ENCODE measurements at regions not wholly inside any gene's neighbourhood (a gene's known extent, or its start where the extent isn't known, plus 50 kb on each side); places are given as distances from the start of the nearest gene placed in this dataset.
"Not testable (repeated sequence)": the region's sequence is repeated elsewhere in the genome, so short reads cannot be mapped to it uniquely, and the experiment has no call there.

DNA sequence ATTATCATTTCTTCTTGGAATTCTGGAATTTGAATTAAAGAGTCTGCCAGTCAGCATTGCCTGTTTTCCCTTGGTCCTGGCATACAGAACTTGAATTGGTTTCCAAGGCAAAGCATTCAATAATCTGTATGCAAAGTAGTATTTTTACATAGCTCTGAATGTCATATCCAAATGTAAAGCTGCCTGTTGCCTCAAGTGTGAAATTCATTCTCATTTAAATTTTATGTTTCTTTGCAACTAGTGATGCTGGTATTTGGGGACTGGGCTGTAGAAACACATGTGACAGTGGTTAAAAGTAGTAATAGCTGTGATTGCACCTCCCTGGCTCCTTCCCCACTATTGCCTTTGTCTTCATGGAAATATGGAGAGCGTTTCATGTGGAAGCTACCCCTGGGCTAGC, 743.9 kb upstream of the GOLIM4 start:
- no peak for DNase-seq

GRCh38 chr3:168834558-168834957, 738.8 kb upstream of the GOLIM4 start:
- no peak for DNase-seq

DNA sequence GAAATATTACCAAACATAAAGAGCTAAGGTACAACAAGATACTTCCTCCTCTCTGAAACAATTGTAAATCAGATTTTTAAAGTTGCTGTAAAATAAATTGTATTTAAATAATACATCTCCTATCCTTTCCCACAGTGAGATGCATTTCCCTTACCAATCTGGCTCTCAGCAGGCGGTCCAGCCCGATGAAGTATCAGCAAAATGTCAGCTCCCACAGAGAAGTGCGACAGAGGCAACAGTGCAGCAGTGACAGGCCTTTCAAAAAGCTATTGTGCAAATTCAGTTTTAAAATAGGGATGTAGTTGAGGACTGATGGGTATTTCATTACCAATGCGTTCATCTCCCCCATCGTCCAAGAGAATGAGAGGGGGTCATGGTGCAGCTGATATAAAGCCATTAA, 733.2 kb upstream of the GOLIM4 start:
- no peak for DNase-seq

GRCh38 chr3:168828536-168828935, 732.8 kb upstream of the GOLIM4 start:
- no peak for DNase-seq

GRCh38 chr3:168828014-168828413, 732.3 kb upstream of the GOLIM4 start:
- no peak for DNase-seq

DNA sequence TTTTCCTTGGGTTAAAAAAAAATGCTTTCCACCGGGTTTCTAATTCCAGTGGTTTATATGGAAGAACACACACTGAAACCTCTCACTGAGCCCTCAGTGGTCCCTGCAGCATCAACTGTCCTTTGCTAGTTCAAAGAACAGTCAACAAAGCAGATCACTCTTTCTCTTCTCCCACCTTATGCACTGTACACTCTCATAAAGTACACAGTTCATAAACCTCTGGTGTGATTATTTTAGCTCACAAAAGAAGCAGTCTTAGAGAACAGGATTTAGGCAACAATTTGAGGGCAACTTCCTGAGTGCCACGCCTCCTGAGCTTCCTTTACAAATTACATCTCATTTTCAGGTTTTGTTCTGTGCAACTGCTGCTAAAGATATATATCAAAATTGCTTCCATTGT, 728.4 kb upstream of the GOLIM4 start:
- no peak for DNase-seq

DNA sequence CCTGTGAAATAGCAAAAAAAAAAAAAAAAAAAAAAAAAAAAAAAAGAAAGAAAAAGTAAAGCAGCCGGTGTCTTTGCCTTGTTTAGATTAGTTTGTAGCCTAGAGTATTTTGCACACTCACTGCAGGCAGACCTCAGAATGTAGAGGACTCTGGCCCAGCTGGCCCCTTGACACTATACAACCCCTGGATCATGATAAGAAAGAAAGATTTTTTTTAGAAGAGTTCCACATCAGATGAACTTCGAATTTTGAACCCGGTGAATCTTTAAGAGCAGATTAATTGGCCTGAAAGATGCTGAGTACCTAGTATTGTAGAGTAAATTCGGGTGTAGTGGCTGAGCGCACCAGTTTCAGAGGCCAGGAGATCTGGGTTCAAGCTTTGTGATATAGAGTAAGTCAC, 727.7 kb upstream of the GOLIM4 start:
- no peak for DNase-seq

GRCh38 chr3:168820810-168821415, 725.2 kb upstream of the GOLIM4 start:
- no peak for DNase-seq

DNA sequence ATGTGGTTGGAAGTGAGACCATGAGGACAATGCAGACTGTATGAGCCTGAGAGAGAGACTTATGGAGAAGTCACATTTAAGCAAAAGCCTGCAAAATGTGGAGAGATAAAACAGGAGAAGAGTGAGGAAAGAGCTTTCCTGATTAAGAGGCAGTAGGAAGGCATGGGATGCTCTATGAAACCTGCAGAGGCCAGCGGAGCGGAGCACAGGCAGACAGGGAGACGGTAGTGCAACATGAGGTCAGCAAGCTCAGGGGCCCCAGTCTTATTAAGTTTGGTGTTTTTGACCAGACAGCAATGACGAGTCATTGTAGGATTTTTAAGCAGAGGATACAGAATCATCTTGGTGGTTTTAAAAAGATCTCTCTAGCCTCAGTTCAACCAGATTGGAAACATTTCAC, 721.5 kb upstream of the GOLIM4 start:
- DNase-seq: no peak

GRCh38 chr3:168815946-168816345, 720.2 kb upstream of the GOLIM4 start:
- DNase-seq: no peak

- no peak for DNase-seq
These were observed 717.6 kb upstream of the GOLIM4 start for GRCh38 chr3:168813225-168813802.

DNA sequence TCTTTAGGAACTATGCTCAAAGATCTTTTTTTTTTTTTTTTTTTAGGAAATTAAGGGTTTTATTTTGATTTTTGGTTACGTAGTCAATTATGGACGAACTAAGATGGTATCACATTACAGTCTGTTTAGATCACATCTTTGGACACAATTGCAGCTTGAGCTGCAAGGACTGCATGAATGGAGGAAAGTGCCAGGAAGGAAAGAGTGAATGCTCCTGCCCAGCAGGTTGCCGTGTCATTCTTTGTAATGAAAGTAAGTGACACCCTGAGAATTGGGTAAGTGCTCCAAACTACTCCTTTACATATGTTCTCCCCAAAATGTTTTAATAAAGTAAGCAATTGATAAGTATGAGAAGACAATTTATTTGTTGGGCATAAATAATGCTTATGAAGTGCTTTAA, 716.5 kb upstream of the GOLIM4 start:
- DNase-seq: no peak

GRCh38 chr3:168808596-168808995, 712.9 kb upstream of the GOLIM4 start:
- DNase-seq: no peak

- no peak for DNase-seq
These were observed 711.7 kb upstream of the GOLIM4 start for GRCh38 chr3:168807448-168807847.

- no peak for DNase-seq
These were observed 711.1 kb upstream of the GOLIM4 start for GRCh38 chr3:168806871-168807270.

DNA sequence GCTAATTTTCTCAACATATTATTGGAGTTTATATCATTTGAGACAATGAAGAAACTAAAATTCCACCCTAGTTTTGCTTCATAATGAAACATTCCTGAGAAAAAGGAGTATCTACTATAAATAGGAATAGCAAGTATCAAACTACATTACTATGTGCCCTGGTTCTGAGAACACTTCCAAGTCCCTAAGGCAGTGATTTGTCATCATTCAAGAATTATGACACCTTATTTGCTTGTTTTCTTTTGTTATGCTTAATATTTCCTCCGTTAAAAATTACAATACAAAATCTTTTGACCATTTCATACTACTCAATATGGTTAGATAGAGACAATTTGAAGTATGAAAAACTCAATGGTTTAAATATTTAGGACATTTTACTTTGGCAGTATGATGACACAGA, 707.8 kb upstream of the GOLIM4 start:
- DNase-seq: peak; percentile 25

- no peak for DNase-seq
These were observed 707.0 kb upstream of the GOLIM4 start for GRCh38 chr3:168802766-168803165.

- peak; percentile 89 for DNase-seq
These were observed 706.1 kb upstream of the GOLIM4 start for GRCh38 chr3:168801794-168802193.

DNA sequence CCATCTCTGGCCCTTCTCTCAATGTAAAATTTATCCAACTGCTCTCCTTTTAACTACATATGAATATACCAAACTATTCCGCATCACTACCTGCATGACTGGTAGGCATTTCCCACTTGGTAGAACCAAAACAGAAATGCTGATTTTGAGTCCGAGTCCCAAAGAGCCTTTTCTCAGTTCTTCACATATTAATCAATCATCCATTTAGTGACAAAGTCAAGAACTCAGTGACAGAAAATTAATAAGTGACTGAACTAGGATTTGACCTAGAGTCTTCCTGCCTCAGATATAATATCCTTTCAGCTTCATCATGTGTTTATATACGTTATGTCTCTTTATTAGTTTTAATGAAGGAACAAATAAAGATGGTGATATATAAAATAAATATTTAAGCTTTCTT, 700.6 kb upstream of the GOLIM4 start:
- DNase-seq: no peak

GRCh38 chr3:168794427-168794826, 698.7 kb upstream of the GOLIM4 start:
- no peak for DNase-seq

DNA sequence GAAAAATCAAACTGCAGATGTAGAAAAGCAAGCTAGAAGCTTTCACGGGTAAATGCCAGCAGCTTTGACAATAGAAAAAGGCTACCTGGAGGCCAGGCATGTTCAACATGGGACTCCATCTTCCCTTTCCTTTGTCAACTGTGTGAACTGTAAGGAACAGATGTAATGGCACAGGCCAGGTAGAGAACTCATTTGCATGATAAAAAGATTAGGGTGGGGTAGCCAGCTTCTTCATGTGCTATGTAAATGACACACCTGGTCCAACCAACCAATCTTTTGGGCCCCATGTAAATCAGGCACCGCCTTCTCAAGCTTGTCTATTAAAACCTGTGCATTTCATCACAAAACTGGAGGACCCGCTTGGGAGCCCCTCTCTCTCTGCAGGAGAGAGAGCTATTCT, 686.5 kb upstream of the GOLIM4 start:
- no peak for DNase-seq

GRCh38 chr3:168779970-168780645, 684.4 kb upstream of the GOLIM4 start:
- DNase-seq: not testable (repeated sequence)

DNA sequence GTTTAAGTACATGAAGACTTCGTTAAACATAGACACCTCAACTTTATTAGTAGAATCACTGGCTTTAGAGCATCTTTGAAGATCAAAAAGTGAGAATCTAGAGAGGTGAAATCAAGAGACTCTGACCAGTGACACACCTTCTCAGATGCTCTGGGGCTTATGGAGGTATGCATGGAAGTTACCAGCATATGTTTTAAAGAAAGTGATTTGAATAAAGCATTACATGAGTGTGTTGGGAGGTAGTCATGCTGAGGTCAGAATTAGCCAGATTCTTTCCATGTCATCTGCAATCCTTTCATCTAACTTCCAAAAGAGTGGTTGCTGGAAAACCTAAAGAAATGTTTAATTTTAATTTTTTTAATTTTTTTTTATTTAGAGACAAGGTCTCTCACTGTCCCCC, 658.0 kb upstream of the GOLIM4 start:
- no peak for DNase-seq

DNA sequence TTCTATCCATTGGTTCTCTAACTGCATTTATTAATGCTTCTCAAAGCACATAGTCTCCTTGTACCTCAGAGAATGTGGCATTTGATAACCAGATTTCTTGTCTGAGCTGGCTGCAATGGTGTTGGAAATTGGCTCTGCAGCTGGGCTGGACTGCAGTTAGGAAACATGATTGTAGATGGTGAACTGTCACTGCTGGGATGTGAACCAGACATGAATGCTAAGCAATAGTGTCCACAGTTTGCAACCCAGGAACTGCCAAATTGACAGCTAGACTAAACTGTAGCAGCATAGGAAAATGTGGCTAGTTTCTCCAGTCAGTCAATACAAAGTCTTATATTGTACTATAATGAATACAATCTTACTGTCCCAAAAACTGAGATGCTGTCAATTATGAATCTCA, 656.6 kb upstream of the GOLIM4 start:
- no peak for DNase-seq

DNA sequence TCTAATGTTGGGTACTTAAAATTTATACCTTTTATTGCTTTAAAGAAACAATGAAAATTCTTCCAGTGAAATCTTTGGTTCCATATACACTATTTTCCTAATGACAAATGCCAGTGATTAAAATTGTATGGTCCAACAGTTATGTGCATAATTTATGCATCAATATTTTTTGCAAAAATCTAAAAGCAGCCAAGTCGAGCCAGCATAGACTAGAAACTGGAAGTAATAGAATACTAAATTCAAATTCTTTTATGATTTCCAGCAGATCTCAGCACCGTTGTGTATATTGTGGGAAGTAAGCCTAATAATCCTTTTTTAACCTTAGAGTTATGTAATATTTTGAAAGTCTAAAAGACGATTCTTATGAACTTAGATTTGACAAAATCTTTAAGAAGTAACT, 652.0 kb upstream of the GOLIM4 start:
- no peak for DNase-seq
